RPMI7951 (cell line): ENCODE measurements at regions not wholly inside any gene's neighbourhood (a gene's known extent, or its start where the extent isn't known, plus 50 kb on each side); places are given as distances from the start of the nearest gene placed in this dataset.
"Not testable (repeated sequence)": the region's sequence is repeated elsewhere in the genome, so short reads cannot be mapped to it uniquely, and the experiment has no call there.

Experiments used
- DNase-seq: peaks from one replicate; pipeline ENCODE4 v3.0.0-alpha.2; 2012; ENCODE audit warnings: low read depth

- not testable (repeated sequence) for DNase-seq
Measured at GRCh38 chr4:9702696-9703095, 78.7 kb upstream of the DRD5 start.

GRCh38 chr4:9703391-9703790, 78.0 kb upstream of the DRD5 start:
- peak; percentile 3 for DNase-seq

GRCh38 chr4:9704126-9704525, 77.3 kb upstream of the DRD5 start:
- DNase-seq, result not testable (repeated sequence)

GRCh38 chr4:9704551-9705332, 76.7 kb upstream of the DRD5 start:
- DNase-seq, result no peak

- not testable (repeated sequence) for DNase-seq
Measured at GRCh38 chr4:9707281-9707680, 74.2 kb upstream of the DRD5 start.

GRCh38 chr4:9707936-9708335, 73.5 kb upstream of the DRD5 start:
- DNase-seq, result not testable (repeated sequence)

GRCh38 chr4:9709724-9710123, 71.7 kb upstream of the DRD5 start:
- no peak for DNase-seq

GRCh38 chr4:9715271-9715670, 66.2 kb upstream of the DRD5 start:
- not testable (repeated sequence) for DNase-seq

- DNase-seq, result no peak
Measured at GRCh38 chr4:9716093-9716492, 65.3 kb upstream of the DRD5 start.

- not testable (repeated sequence) for DNase-seq
Measured at GRCh38 chr4:9718246-9718939, 63.0 kb upstream of the DRD5 start.

- not testable (repeated sequence) for DNase-seq
Measured at GRCh38 chr4:9722131-9722530, 59.3 kb upstream of the DRD5 start.
